OCI-LY1 (cell line): ENCODE measurements at regions not wholly inside any gene's neighbourhood (a gene's known extent, or its start where the extent isn't known, plus 50 kb on each side); places are given as distances from the start of the nearest gene placed in this dataset.

Experiments
- H2AFZ ChIP-seq: fragments of 200-600 bp; sonication (generic), shearing (Covaris generic); 2 replicates; pipeline ENCODE4 v1.6.0; 2014; ENCODE audit warnings: antibody characterized with exemption, mild to moderate bottlenecking, low read length
- H3F3A ChIP-seq: fragments of 200-600 bp; sonication (generic), shearing (Covaris generic); 2 replicates; pipeline ENCODE4 v1.6.0; 2014; ENCODE audit warnings: mild to moderate bottlenecking, antibody characterized with exemption, low read length, moderate library complexity; ENCODE audit not compliant: insufficient read depth
- H3K27ac ChIP-seq: fragments of 200-600 bp; sonication (generic); 2 replicates; pipeline ENCODE4 v1.5.1; 2014; ENCODE audit warnings: low read length, mixed run types, mild to moderate bottlenecking, low read depth; ENCODE audit not compliant: poor library complexity, severe bottlenecking
- H3K27me3 ChIP-seq: fragments of 200-600 bp; sonication (generic); 2 replicates; pipeline ENCODE4 v1.6.0; 2014; ENCODE audit warnings: antibody characterized with exemption, mild to moderate bottlenecking, low read length, moderate library complexity; ENCODE audit not compliant: insufficient read depth
- H3K36me3 ChIP-seq: fragments of 200-600 bp; sonication (generic); 2 replicates; pipeline ENCODE4 v1.6.1; 2014; ENCODE audit warnings: mild to moderate bottlenecking, antibody characterized with exemption, low read length, moderate library complexity, mixed read lengths; ENCODE audit not compliant: insufficient read depth
- H3K4me1 ChIP-seq: fragments of 200-600 bp; sonication (generic); 2 replicates; pipeline ENCODE4 v1.5.1; 2014; ENCODE audit warnings: mild to moderate bottlenecking, low read length, moderate library complexity; ENCODE audit not compliant: insufficient read depth, severe bottlenecking
- H3K4me2 ChIP-seq: fragments of 200-600 bp; sonication (generic), shearing (Covaris generic); 2 replicates; pipeline ENCODE4 v1.6.1; 2014; ENCODE audit warnings: low read length
- H3K4me3 ChIP-seq: fragments of 200-600 bp; sonication (generic); 2 replicates; pipeline ENCODE4 v1.5.1; 2014; ENCODE audit warnings: low read length, low read depth, mild to moderate bottlenecking, mixed read lengths; ENCODE audit not compliant: poor library complexity, severe bottlenecking
- H3K79me2 ChIP-seq: fragments of 200-600 bp; shearing (Covaris generic); 2 replicates; pipeline ENCODE4 v1.6.1; 2016; ENCODE audit warnings: mixed run types, low read length, mixed read lengths; ENCODE audit not compliant: insufficient read depth
- H3K9ac ChIP-seq: fragments of 200-600 bp; sonication (generic), shearing (Covaris generic); 2 replicates; pipeline ENCODE4 v1.6.1; 2014; ENCODE audit warnings: mild to moderate bottlenecking, low read length, mixed read lengths
- H3K9me2 ChIP-seq: fragments of 200-600 bp; sonication (generic), shearing (Covaris generic); 2 replicates; pipeline ENCODE4 v1.6.1; 2014; ENCODE audit warnings: low read depth, mild to moderate bottlenecking, low read length, mixed read lengths
- H3K9me3 ChIP-seq: fragments of 200-600 bp; shearing (Covaris generic); 2 replicates; pipeline ENCODE4 v1.6.1; 2014; ENCODE audit warnings: low read length, mixed read lengths
- H4K20me1 ChIP-seq: fragments of 200-600 bp; sonication (generic), shearing (Covaris generic); 2 replicates; pipeline ENCODE4 v1.6.0; 2016; ENCODE audit warnings: mild to moderate bottlenecking, low read length; ENCODE audit not compliant: insufficient read depth
- CTCF ChIP-seq: fragments of 200-600 bp; sonication (generic), shearing (Covaris generic); IDR thresholded peaks from 2 replicates; pipeline ENCODE4 v1.5.1; 2017; ENCODE audit warnings: mild to moderate bottlenecking, antibody characterized with exemption, low read length, moderate library complexity, mixed read lengths
- EZH2 ChIP-seq: fragments of 200-600 bp; sonication (generic), shearing (Covaris generic); IDR thresholded peaks from 2 replicates; pipeline ENCODE4 v1.8.0; 2017; ENCODE audit warnings: borderline replicate concordance, mixed run types, mild to moderate bottlenecking, antibody characterized with exemption, low read length, moderate library complexity, mixed read lengths

GRCh38 chr21:27513825-27514224, 546.9 kb upstream of the ADAMTS5 start:
- Histone ChIP-seq H3K79me2 (no peaks in the 10 kb centered on the region), H3K27me3 (no peaks in the 10 kb centered on the region), H2AFZ (no peak overlapping the region), H3F3A (no peaks in the 10 kb centered on the region), H3K36me3 (no peaks in the 10 kb centered on the region), H4K20me1 (no peaks in the 10 kb centered on the region), H3K9me2 (no peaks in the 10 kb centered on the region), H3K9me3 (0 out of 2 replicates have a peak, but pooled peaks cover 6% of the 10 kb centered on the region), H3K9ac (no peak overlapping the region), H3K4me3 (no peak overlapping the region), H3K4me2 (no peak overlapping the region), H3K27ac (no peak overlapping the region), H3K4me1 (no peaks in the 10 kb centered on the region)
- TF ChIP-seq CTCF (no peak), EZH2 (no peak)

GRCh38 chr21:27513016-27513415, 546.1 kb upstream of the ADAMTS5 start:
- no peak overlapping the region for H3K9ac ChIP-seq
- H3K4me1 ChIP-seq: no peaks in the 10 kb centered on the region
- H2AFZ ChIP-seq: no peak overlapping the region
- no peak overlapping the region for H3K4me3 ChIP-seq
- H3K9me2 ChIP-seq: no peaks in the 10 kb centered on the region
- no peaks in the 10 kb centered on the region for H4K20me1 ChIP-seq
- H3K27ac ChIP-seq: no peak overlapping the region
- no peaks in the 10 kb centered on the region for H3K36me3 ChIP-seq
- no peak overlapping the region for H3K4me2 ChIP-seq
- no peak for TF ChIP-seq EZH2
- TF ChIP-seq CTCF: no peak
- no peaks in the 10 kb centered on the region for H3K79me2 ChIP-seq
- 0 out of 2 replicates have a peak, but pooled peaks cover 5% of the 10 kb centered on the region for H3K9me3 ChIP-seq
- H3F3A ChIP-seq: no peaks in the 10 kb centered on the region
- H3K27me3 ChIP-seq: no peaks in the 10 kb centered on the region

- H3F3A ChIP-seq: no peaks in the 10 kb centered on the region
- H3K4me2 ChIP-seq: no peak overlapping the region
- H4K20me1 ChIP-seq: no peaks in the 10 kb centered on the region
- no peak overlapping the region for H3K27ac ChIP-seq
- no peaks in the 10 kb centered on the region for H3K9me3 ChIP-seq
- H3K4me1 ChIP-seq: no peaks in the 10 kb centered on the region
- no peak overlapping the region for H2AFZ ChIP-seq
- H3K4me3 ChIP-seq: no peak overlapping the region
- H3K9ac ChIP-seq: no peak overlapping the region
- H3K36me3 ChIP-seq: no peaks in the 10 kb centered on the region
- no peak for TF ChIP-seq EZH2
- TF ChIP-seq CTCF: no peak
- H3K27me3 ChIP-seq: no peaks in the 10 kb centered on the region
- no peaks in the 10 kb centered on the region for H3K9me2 ChIP-seq
- no peaks in the 10 kb centered on the region for H3K79me2 ChIP-seq
These were observed 544.3 kb upstream of the ADAMTS5 start for GRCh38 chr21:27511233-27511632.
